ENCODE measurements at regions not wholly inside any gene's neighbourhood (a gene's known extent, or its start where the extent isn't known, plus 50 kb on each side); places are given as distances from the start of the nearest gene placed in this dataset.

DNA sequence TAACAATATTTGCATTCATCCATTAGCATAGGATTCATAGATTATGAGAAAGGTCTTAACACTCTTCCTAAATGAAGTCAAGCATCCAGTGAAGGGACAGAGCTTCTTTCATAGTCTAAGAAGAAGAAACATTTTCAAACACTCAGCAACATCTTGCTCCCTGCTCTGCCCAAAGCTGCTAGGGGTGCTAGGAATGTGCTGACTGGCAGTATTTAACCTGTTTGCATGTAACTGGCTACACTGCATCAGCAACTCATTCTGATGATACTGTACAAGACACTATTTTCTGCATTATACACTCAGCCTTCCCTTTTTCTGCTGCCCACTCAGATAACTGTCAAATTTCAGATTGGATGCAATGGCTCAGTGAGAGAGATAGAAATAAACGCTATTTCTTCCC lies 495.1 kb upstream of the ARID1B start:
- WGBS, 4 donors: 63 to 81% (median 74%) methylated on average over 1 of the region's 1 CpG
- Histone ChIP-seq H3K27ac (no peak overlapping the region), H3K27me3 (no peaks in the 10 kb centered on the region), H3K36me3 (replicated peaks in 1 of 2) (no peaks in the 10 kb centered on the region), H3K4me3 (no peak overlapping the region), H3K9me3 (replicated peaks in 1 of 3) (no peaks in the 10 kb centered on the region), H3K4me1 (replicated peaks in 1 of 2) (peaks cover 0 to 12% of the 10 kb centered on the region in 2 donors)
- TF ChIP-seq, protein P1, sequence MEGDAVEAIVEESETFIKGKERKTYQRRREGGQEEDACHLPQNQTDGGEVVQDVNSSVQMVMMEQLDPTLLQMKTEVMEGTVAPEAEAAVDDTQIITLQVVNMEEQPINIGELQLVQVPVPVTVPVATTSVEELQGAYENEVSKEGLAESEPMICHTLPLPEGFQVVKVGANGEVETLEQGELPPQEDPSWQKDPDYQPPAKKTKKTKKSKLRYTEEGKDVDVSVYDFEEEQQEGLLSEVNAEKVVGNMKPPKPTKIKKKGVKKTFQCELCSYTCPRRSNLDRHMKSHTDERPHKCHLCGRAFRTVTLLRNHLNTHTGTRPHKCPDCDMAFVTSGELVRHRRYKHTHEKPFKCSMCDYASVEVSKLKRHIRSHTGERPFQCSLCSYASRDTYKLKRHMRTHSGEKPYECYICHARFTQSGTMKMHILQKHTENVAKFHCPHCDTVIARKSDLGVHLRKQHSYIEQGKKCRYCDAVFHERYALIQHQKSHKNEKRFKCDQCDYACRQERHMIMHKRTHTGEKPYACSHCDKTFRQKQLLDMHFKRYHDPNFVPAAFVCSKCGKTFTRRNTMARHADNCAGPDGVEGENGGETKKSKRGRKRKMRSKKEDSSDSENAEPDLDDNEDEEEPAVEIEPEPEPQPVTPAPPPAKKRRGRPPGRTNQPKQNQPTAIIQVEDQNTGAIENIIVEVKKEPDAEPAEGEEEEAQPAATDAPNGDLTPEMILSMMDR (IDR thresholded peaks at IDR 0.05): no peak
- TF ChIP-seq POLR2A (IDR thresholded peaks at IDR 0.05): no peak
- no peak for DNase-seq
- intact Hi-C loops (cut with DNase I): no loop called here

DNA sequence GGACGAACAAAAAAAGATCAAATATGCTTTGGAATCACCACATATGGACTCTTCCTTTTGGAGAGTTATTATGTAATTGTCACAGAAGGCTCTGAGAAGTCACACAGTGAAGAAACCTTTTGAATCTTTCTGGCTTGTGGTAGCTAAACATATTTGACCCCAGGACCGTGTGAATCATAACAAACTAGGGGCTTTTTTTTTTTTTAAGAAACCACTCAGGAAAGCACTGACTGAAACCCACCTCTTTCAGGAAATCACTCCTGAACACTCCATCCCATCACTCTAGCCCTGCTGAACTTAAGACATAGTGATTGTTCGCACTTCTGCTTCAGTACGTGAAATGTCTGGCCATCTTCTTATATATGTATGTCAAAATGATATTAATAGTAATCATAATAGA lies 495.9 kb upstream of the ARID1B start:
- no peak overlapping the region for H3K27ac ChIP-seq
- no peaks in the 10 kb centered on the region for H3K9me3 ChIP-seq (replicated peaks in 1 of 3)
- 69 to 78% (median 70%) methylated on average over 4 of the region's 4 CpGs for WGBS, 4 donors
- intact Hi-C loops (cut with DNase I): no loop called here
- TF ChIP-seq POLR2A (IDR thresholded peaks at IDR 0.05): no peak
- TF ChIP-seq, protein P1 (IDR thresholded peaks at IDR 0.05): no peak
- no peaks in the 10 kb centered on the region for H3K36me3 ChIP-seq (replicated peaks in 1 of 2)
- DNase-seq: no peak
- H3K27me3 ChIP-seq: no peaks in the 10 kb centered on the region
- no peak overlapping the region for H3K4me3 ChIP-seq
- peaks cover 0 to 12% of the 10 kb centered on the region in 2 donors for H3K4me1 ChIP-seq (replicated peaks in 1 of 2)

DNA sequence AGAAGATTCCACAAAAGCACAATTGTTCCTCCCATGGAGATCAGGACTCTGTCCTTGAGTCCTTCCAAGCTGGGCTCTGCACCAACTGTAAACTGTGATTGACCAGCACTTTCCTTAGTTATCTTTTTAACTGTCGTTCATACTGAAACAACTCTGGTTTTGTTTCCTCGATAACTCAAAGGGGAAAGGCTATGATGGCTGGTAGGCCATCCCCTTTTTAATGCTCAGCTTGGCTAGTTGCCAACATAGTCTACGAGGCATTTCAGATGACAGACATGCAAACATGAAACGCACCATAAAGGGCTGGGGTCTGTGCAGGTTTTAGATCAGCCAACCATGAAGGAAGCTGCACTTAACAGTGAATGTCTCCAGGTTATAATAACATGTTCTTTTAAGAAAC lies 497.1 kb upstream of the ARID1B start:
- Histone ChIP-seq H3K27me3 (no peaks in the 10 kb centered on the region), H3K4me1 (replicated peaks in 1 of 2) (peaks cover 0 to 12% of the 10 kb centered on the region in 2 donors), H3K9me3 (replicated peaks in 1 of 3) (no peaks in the 10 kb centered on the region), H3K27ac (no peak overlapping the region), H3K4me3 (no peak overlapping the region), H3K36me3 (replicated peaks in 1 of 2) (no peaks in the 10 kb centered on the region)
- WGBS, 4 donors: 26 to 35% (median 31%) methylated on average over 4 of the region's 4 CpGs
- intact Hi-C loops (cut with DNase I): no loop called here
- no peak for TF ChIP-seq POLR2A (IDR thresholded peaks at IDR 0.05)
- TF ChIP-seq, protein P1 (IDR thresholded peaks at IDR 0.05): no peak
- DNase-seq: no peak

DNA sequence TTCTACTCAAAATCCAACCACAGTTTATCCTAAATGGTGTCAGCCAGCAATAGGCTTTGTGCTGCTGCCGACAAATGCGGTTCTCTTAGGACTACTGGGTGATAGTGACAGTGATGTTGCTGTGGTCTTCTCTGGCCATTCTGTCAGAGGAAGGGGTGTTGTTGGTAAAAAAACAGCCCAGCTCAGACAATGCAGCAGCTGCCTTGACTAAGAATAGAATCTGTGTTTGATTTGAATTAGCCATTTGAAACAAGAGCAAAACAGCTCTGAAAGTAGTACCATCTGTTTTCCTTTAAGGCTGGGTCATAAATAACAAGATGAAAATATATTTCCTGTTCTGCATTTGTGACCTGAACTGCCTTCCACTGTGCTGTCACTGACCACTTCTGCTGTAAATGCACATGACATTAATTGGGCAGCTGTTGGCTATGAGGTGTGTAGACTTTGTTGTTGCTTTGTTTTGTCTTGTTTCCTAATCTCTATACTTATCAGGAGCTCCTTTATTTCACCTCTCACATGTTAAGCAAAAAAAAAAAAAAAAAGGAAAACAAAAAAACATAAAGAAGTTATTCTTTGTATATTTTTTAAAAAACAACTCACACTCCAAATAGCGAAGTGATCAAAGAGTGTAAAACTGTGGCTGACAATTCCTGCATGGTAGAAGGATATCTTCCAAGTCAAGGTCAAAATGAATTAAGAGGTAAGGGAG lies 497.8 kb upstream of the ARID1B start:
- H3K27me3 ChIP-seq: no peaks in the 10 kb centered on the region
- H3K27ac ChIP-seq: no peak overlapping the region
- no peaks in the 10 kb centered on the region for H3K36me3 ChIP-seq (replicated peaks in 1 of 2)
- peak in 2 of 7 donors; percentile 3 to 52 for DNase-seq
- no peaks in the 10 kb centered on the region for H3K9me3 ChIP-seq (replicated peaks in 1 of 3)
- peaks cover 0 to 12% of the 10 kb centered on the region in 2 donors for H3K4me1 ChIP-seq (replicated peaks in 1 of 2)
- intact Hi-C loops (cut with DNase I): no loop called here
- TF ChIP-seq, protein P1 (IDR thresholded peaks at IDR 0.05): no peak
- TF ChIP-seq POLR2A (IDR thresholded peaks at IDR 0.05): no peak
- 39 to 54% (median 48%) methylated on average over 3 of the region's 3 CpGs for WGBS, 4 donors
- no peak overlapping the region for H3K4me3 ChIP-seq
